Right ventricle myocardium superior (tissue), 1 donor: ENCODE measurements at regions not wholly inside any gene's neighbourhood (a gene's known extent, or its start where the extent isn't known, plus 50 kb on each side); places are given as distances from the start of the nearest gene placed in this dataset.

Experiments
- ATAC-seq: fragments of 200-7000 bp; cut with Tn5 transposase; one replicate; pipeline ENCODE4 v1.9.1; 2020; ENCODE audit warnings: mild to moderate bottlenecking; ENCODE audit not compliant: poor library complexity
- DNase-seq: peaks from one replicate; pipeline ENCODE4 v3.0.0-alpha.2; 2020
- intact Hi-C: fragments of 100-400 bp; cut with DNase I; formaldehyde crosslinking; loops from one replicate; pipeline ENCODE4 v1.11.2; 2022
- donor health status: DM: no; HTN: yes; CAD: no; lungs with severe emphysema.

- no peak for DNase-seq
- intact Hi-C loops = no loop called here
- no peak for ATAC-seq
Measured at GRCh38 chr13:80284290-80284689, 56.6 kb downstream of the SPRY2 start.

DNA sequence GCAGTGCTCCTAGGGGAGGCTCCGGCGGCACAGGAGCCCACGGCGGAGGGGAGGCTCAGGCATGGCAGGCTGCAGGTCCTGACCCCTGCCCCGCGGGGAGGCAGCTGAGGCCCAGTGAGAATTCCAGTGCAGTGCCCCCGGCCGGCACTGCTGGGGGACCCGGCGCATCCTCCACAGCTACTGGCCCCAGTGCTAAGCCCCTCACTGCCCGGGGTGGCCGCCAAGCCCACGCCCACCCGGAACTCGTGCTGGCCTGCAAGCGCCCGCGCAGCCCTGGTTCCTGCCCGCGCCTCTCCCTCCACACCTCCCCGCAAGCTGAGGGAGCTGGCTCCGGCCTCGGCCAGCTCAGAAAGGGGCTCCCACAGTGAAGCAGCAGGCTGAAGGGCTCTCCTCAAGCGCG is 62.2 kb downstream of the SPRY2 start:
- DNase-seq = no peak
- intact Hi-C loops = no loop called here
- ATAC-seq = no peak

DNA sequence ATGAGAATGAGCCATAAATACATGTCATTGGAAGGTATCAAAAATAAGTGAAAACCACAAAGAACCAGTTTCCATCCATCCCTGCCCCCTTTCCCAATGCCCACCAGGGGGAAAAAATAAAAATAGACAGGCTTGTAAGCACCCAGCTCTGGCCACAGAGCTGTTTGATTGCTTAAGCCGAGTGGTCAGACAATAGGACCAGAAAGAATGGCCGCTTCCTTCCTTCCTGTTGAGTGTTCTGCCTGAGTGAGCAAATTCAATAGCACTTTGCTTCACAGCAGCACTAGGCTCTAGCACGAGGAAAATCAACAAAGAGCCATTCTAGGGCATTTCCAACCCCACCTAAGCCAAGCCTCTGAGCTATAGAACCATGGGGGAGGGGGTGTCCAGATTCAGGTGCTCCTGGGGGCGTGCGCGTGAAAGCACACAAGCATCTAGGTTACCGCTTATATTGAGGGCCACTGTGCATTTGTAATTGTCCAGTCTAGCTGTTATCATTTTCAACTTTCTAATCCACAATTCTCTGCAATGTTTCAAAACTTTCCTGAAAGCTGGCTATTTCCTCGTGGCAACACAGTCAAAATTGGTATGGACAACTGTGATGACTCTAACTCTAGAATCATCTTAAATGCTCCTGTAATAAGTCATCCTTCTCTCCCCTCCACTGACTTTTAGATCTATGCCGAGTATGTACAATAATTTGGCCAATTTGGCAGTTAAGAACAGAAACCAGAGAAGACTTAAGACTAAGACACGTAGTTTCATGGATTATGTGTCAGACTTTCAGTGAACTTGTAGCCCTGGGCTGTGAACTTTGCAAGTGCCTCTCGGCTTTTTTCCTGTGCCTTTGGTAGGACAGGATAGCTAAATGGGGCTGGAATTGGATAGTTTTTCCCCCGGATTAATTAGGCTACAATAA is 64.3 kb downstream of the SPRY2 start:
- no peak for DNase-seq
- peak; percentile 60 for ATAC-seq
- intact Hi-C loops = no loop called here

GRCh38 chr13:80274643-80275042 is 66.3 kb downstream of the SPRY2 start:
- DNase-seq (no peak), ATAC-seq (no peak)
- intact Hi-C loops = no loop called here

DNA sequence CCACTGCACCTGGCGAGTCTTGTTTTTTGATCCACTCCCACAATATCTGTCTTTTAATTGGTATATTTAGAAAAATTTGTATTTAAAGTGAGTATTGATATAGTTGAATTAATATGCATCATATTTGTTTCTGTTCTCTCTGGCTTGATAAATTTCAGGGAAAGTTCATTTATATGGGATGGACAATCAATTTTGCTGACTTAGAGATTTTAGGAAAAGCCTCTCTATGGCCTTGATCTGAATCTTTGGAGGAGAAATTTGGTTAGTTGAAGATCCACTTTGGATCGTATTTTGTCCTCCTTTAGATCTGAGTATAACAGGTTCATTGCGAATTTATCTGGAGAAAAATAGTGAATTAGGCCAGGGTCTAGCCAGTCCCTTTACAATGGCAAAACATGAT is 67.2 kb downstream of the SPRY2 start:
- intact Hi-C loops = no loop called here
- DNase-seq = no peak
- ATAC-seq = no peak

GRCh38 chr13:80265348-80265747 is 75.6 kb downstream of the SPRY2 start:
- intact Hi-C loops = no loop called here
- no peak for ATAC-seq
- DNase-seq = no peak

DNA sequence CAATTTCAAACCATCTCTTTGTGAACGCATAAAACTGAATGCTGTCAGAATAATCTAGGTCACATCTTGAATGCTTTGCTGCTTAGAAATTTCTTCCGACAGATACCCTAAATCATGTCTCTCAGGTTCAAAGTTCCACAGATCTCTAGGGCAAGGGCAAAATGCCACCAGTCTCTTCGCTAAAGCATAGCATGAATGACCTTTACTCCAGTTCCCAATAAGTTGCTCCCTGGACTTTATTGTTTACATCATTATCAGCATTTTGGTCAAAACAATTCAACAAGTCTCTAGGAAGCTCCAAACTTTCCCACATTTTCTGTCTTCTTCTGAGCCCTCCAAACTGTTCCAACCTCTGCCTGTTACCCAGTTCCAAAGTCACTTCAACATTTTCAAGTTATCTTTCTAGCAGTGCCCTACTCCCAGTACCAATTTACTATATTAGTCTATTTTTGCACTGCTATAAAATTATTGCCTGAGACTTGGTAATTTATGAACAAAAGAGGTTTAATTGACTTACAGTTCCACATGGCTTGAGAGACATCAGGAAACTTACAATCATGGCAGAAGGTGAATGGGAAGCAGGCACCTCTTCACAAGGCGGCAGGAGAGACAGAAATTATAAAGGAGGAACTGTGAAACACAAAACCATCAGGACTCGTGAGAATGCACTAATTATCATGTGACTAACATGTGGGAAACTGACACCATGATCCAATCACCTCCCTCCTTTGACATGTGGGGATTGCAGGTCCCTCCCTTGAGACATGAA is 77.0 kb downstream of the SPRY2 start:
- ATAC-seq (no peak), DNase-seq (no peak)
- intact Hi-C loops = no loop called here

DNA sequence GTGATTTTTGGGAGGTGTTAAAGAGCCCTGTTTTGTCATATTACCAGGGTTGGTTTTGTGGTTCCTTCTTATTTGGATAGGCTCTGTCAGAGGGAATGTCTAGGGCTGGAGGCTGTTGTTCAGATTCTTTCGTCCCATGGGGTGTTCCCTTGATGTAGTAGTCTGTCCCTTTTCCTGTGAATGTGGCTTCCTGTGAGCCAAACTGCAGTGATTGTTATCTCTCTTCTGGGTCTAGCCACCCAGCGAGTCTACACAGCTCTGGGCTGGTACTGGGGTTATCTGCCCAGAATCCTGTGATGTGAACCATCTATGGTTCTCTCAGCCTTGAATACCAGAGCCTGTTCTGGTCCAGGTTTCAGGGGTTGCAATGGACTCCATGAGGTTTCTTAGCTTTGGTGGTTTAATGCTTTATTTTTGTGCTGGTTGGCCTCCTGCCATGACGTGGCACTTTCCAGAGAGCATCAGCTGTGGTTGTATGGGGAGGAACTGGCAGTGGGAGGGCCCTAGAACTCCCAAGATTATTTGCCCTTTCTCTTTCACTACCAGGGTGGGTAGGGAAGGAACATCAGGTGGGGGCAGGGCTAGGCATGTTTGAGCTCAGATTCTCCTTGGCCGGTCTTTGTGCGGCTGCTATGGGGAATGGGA is 78.8 kb downstream of the SPRY2 start:
- ATAC-seq (no peak), DNase-seq (no peak)
- intact Hi-C loops = no loop called here

- DNase-seq (no peak), ATAC-seq (no peak)
- intact Hi-C loops = no loop called here
Measured at GRCh38 chr13:80259159-80259558, 81.8 kb downstream of the SPRY2 start.

DNA sequence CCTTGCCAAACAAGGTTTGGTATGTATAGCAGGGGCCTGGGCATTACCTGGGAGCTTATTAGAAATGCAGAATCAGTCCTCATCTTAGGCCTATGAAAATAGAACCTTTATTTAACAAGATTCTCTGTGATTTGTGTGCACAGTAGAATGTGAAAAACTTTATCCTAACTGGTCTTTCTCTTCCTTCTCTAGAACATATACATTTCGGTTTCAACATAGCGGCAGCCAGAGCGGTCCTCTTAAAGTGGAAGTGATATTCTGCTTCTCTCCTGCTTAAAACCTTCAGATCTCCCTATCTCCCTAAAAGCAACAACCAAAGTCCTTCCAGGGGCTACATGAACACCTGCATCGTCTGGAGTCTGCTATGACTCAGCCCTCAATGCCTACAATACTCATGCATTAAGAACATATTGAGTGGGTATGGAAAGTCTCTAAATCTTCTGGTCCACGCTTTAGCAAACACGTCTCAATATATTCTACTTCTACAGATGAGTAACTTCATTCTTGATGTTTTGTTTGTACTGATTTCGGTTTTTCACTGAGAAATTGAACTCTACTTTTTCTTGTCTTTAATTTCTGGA is 84.5 kb downstream of the SPRY2 start:
- ATAC-seq (no peak), DNase-seq (no peak)
- intact Hi-C loops = no loop called here

GRCh38 chr13:80255946-80256345 is 85.0 kb downstream of the SPRY2 start:
- intact Hi-C loops = no loop called here
- DNase-seq (no peak), ATAC-seq (no peak)

DNA sequence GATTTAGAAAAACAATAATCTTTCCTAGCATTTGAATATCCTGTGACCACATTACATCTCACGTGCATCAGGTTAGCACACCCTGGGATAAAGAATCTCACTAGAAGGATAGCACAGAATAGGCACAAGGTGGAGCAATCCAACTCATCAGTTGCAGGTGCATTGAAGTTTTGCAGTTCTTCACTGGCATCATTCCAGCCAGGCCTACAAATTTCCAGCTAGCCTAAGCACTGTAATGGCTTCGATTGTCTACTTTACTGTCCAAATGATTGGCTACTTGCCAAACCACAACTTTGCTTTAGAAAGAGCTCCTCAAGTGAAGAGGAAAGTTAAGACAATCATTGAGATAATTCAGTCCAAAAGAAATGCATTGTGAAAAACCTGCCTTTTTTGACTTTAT is 89.5 kb downstream of the SPRY2 start:
- intact Hi-C loops = no loop called here
- DNase-seq = no peak
- no peak for ATAC-seq

DNA sequence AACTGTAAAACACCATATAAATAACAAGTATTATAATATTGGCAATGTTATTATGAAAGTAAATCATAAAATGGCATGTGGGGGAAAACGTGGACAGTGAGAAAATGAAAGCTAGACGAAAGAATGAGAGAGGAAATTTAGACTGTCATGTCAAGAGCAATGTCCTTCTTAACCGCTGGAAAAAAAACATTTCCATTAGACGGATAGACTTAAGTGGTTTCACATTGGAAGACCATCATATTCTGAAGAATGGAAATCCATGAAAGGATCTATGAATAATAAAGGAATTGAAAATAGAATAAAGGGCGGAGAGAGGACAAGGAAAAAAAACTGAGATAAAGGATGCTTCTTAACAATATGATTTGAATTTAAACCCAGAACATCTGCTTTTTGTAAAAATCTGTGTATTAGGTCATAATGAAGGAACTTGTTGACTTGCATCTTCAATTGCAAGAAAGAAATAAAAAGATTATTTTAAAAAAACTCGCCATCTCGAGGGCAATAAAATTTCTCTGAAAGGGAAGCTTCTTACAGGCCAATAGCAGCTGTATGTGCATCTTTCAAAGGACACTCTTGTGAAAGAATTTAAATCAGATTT is 90.6 kb downstream of the SPRY2 start:
- peak; percentile 46 for ATAC-seq
- DNase-seq = no peak
- intact Hi-C loops = no loop called here

DNA sequence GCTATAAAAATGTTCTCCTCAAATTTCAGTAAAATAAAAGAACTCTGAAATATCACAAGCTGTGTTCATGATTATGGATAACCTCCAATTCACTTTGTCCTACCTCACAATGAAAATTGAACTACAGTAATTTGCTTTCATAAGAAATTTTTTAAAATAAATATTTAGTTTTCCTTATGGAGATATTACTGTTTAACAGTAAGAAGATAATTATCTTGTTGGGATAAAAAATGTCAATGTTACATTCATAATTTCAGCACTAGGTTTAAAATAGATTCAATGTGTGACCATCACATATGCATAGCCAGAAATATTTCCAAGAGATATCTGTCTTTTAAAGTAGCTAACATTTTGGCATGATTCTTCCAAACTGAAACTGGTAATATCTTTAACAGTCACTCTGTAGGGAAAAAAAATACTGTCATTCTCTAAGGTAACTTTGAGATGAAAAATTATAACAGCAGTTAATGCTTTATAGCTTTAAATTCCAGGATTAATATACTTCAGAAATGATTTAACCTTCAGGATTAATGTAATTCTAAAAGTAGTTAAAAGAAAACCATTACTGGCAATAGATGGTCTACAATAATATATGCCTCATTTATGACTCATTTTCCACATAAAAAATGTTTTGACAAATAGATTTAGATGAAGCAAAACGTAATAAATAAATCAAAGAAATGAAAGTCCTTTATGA is 91.3 kb downstream of the SPRY2 start:
- intact Hi-C loops = no loop called here
- ATAC-seq (no peak), DNase-seq (no peak)

DNA sequence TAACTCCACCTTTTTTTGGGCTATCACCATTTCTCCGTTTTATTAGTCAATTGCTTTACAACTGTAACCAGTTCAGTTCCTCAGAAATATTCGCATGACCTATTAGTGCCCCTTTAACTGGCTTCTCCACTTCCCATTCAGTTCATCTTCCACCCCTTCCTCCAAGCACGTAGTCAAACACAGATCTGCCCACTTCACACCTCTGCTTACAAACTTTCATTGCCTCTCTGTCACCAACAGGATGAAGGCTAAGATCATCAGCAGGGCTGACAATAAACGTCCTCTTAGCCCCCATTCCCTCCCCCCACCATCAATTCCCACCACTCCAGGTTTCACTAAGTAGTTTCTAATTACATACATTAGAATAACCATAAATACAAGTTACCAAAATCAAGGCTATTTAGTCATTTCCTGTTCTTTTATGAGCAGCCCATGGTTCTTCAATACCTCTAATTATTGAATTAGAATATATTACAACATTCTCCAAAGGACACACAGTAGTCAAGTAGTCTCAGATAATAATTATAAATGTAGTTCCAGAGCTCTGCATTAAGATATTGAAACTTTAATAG is 95.7 kb downstream of the SPRY2 start:
- intact Hi-C loops = no loop called here
- DNase-seq (no peak), ATAC-seq (no peak)

DNA sequence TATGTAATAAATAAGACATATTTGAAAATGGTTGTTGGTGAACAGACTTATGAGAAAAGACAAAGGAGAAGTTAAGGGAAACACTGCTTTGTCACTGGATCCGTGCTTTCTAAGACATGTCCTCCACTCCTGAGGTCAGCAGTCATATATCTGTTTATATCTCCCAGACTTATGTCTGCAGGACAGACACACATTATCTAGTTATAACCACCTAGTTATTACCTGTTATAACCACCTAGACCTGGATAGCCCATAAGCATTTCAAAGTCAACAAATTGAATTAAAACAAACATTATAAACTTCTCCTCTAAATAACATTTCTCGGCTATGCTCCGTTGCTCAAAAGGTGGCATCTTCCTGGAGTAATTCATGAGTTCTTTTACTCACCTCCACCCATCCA is 96.4 kb downstream of the SPRY2 start:
- no peak for ATAC-seq
- DNase-seq = no peak
- intact Hi-C loops = no loop called here

DNA sequence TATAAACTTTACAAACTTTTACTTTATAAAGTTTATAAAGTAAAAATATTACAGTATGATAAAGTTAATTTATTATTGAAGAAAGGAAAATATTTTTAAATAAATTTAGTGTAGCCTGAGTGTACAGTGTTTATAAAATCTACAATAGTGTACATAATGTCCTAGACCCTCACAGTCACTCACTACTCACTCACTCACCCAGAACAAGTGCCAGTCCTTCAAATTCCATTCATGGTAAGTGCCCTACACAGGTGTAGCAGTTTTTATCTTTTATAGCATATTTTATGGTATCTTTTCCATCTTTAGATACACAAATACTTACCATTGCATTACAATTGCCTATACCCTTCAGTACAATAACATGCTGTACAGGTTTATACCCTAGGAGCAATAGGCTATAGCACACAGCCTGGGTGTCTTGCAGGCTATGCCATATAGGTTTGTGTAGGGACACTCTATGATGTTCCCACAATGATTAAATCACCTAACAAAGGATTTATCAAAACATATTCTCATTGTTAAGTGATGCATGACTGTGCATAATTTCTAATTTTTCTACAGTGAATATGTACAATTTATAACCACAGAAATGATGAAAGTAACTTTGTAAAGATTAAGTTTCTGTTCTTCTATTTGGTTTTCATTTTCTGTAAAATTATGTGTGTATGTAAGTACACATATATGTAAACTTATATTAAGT is 98.0 kb downstream of the SPRY2 start:
- intact Hi-C loops = no loop called here
- DNase-seq = no peak
- ATAC-seq = no peak
